Left ventricle myocardium inferior (tissue), 1 donor: ENCODE measurements at regions not wholly inside any gene's neighbourhood (a gene's known extent, or its start where the extent isn't known, plus 50 kb on each side); places are given as distances from the start of the nearest gene placed in this dataset.

Experiments
- DNase-seq: peaks from one replicate; pipeline ENCODE4 v3.0.0-alpha.2; 2020
- H3K27ac ChIP-seq: fragments of 200-600 bp; replicated peaks from 2 replicates; pipeline ENCODE4 v1.8.0; 2021
- H3K27me3 ChIP-seq: fragments of 200-600 bp; 2 replicates; pipeline ENCODE4 v1.8.0; 2021; ENCODE audit warnings: low read depth
- H3K36me3 ChIP-seq: fragments of 200-600 bp; 2 replicates; pipeline ENCODE4 v1.8.0; 2021
- H3K4me1 ChIP-seq: fragments of 200-600 bp; 2 replicates; pipeline ENCODE4 v1.8.0; 2021
- H3K4me3 ChIP-seq: fragments of 200-600 bp; 2 replicates; pipeline ENCODE4 v1.8.0; 2021; ENCODE audit warnings: mild to moderate bottlenecking, moderate library complexity
- H3K9me3 ChIP-seq: fragments of 200-600 bp; replicated peaks from 2 replicates; pipeline ENCODE4 v1.8.0; 2021
- intact Hi-C: fragments of 100-400 bp; cut with micrococcal nuclease; formaldehyde crosslinking; loops from one replicate; pipeline ENCODE4 v1.11.0; 2022
- TF ChIP-seq, protein P1 (sequence below): fragments of 200-600 bp; IDR thresholded peaks from 2 replicates; pipeline ENCODE4 v1.8.0; 2021; ENCODE audit warnings: antibody characterized with exemption, mild to moderate bottlenecking, borderline replicate concordance
- donor health status: DM: no; HTN: yes; CAD: no; lungs with severe emphysema.

DNA sequence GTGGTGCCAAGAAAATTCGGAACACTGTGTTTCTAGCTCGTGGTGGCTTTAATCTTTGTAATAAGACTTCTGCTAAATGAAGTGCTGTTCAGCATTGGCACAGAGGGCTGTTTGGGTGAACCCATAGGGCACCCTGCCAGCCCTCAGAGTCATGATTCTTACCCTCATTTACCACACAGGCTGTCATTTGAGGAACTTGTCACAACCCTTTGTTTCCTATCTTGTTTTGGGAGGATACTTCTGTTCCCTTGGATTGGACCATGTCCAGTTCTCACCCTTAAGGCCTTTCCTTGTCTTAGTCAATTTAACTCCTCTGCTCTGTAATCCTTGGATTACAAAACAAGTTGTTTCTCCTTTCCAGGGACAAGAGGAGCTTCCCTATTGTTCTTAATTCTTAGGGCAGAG is 225.7 kb downstream of the MTX2 start:
- Histone ChIP-seq H3K9me3 (no peaks in the 10 kb centered on the region), H3K27ac (peak overlapping the region; percentile 61), H3K27me3 (peaks cover 9% of the 10 kb centered on the region), H3K4me3 (no peak overlapping the region), H3K4me1 (peaks cover 38% of the 10 kb centered on the region), H3K36me3 (no peaks in the 10 kb centered on the region)
- DNase-seq: peak; percentile 49
- TF ChIP-seq, protein P1, sequence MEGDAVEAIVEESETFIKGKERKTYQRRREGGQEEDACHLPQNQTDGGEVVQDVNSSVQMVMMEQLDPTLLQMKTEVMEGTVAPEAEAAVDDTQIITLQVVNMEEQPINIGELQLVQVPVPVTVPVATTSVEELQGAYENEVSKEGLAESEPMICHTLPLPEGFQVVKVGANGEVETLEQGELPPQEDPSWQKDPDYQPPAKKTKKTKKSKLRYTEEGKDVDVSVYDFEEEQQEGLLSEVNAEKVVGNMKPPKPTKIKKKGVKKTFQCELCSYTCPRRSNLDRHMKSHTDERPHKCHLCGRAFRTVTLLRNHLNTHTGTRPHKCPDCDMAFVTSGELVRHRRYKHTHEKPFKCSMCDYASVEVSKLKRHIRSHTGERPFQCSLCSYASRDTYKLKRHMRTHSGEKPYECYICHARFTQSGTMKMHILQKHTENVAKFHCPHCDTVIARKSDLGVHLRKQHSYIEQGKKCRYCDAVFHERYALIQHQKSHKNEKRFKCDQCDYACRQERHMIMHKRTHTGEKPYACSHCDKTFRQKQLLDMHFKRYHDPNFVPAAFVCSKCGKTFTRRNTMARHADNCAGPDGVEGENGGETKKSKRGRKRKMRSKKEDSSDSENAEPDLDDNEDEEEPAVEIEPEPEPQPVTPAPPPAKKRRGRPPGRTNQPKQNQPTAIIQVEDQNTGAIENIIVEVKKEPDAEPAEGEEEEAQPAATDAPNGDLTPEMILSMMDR: no peak
- intact Hi-C loops: no loop called here

GRCh38 chr2:176495826-176496225 is 226.6 kb downstream of the MTX2 start:
- H3K36me3 ChIP-seq: no peaks in the 10 kb centered on the region
- H3K27ac ChIP-seq: peak overlapping the region; percentile 61
- H3K4me1 ChIP-seq: peaks cover 38% of the 10 kb centered on the region
- intact Hi-C loops: no loop called here
- TF ChIP-seq, protein P1: no peak
- H3K27me3 ChIP-seq: peaks cover under 1% of the 10 kb centered on the region
- no peak overlapping the region for H3K4me3 ChIP-seq
- DNase-seq: no peak
- no peaks in the 10 kb centered on the region for H3K9me3 ChIP-seq

DNA sequence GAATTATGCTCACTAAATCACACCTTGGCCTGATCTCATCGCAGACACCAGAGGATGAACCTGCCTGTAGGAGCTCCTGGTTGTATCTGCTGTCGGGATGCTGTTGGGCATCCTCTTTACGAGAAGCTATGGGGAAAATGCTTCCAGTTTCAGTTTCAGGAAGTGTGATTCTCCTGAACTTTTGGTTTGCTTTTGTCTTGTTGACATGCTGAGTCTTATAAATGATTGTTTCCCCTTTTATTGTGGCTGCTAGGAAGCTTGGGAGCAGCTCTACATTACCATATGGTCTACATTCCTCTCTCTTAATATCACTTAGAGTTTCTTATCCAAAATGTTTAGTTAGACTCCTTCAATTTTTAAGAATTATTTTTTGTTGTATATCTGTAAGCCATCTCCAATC is 227.5 kb downstream of the MTX2 start:
- H3K9me3 ChIP-seq: no peaks in the 10 kb centered on the region
- TF ChIP-seq, protein P1: no peak
- H3K27ac ChIP-seq: no peak overlapping the region
- H3K27me3 ChIP-seq: peaks cover 4% of the 10 kb centered on the region
- no peak for DNase-seq
- no peaks in the 10 kb centered on the region for H3K36me3 ChIP-seq
- peaks cover 38% of the 10 kb centered on the region for H3K4me1 ChIP-seq
- intact Hi-C loops: no loop called here
- no peak overlapping the region for H3K4me3 ChIP-seq

DNA sequence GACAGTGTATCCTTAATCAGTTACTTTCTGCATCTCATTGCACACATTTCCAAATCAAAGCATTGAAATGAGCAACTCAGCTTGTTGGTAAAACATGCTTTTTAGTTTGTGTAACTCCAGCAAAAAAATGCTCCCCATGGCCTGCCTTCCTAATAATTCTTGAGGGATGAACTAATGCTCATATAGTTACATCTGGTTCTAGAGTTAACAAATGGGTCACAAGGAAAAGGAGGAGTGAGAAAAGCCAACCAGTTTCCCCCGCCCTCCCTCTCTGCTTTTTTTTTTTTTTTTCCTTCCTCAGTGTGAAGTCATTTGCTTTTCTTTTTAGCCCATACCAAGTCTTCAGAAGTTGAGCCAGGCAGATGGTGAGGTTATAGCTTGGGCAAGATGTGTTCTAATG is 231.7 kb downstream of the MTX2 start:
- Histone ChIP-seq H3K27me3 (peaks cover 19% of the 10 kb centered on the region), H3K9me3 (no peaks in the 10 kb centered on the region), H3K4me3 (no peak overlapping the region), H3K36me3 (no peaks in the 10 kb centered on the region), H3K27ac (no peak overlapping the region), H3K4me1 (peaks cover 13% of the 10 kb centered on the region)
- DNase-seq: no peak
- intact Hi-C loops: no loop called here
- TF ChIP-seq, protein P1: no peak

DNA sequence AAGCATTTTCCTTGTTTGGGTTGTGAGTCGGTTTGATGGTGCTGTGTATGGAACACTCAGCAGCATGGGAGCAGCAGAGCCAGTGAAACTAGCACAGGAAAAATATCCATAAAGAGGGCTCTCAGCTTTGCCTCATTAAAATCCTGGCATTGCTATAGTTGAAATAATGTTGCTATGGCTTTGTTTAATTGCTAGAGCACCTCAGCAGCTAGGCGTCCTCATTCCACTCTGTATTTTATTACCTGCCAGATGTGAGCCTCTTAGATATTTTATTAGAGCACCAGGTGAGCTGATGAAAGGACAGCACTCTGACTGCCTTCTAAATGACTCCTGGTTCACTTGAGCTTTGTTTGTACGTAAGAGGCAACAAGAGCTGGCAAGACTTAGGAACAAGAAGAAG is 232.4 kb downstream of the MTX2 start:
- H3K27me3 ChIP-seq: peaks cover 19% of the 10 kb centered on the region
- no peaks in the 10 kb centered on the region for H3K36me3 ChIP-seq
- DNase-seq: no peak
- TF ChIP-seq, protein P1: no peak
- H3K9me3 ChIP-seq: no peaks in the 10 kb centered on the region
- intact Hi-C loops: no loop called here
- no peak overlapping the region for H3K27ac ChIP-seq
- no peak overlapping the region for H3K4me3 ChIP-seq
- peaks cover 5% of the 10 kb centered on the region for H3K4me1 ChIP-seq

DNA sequence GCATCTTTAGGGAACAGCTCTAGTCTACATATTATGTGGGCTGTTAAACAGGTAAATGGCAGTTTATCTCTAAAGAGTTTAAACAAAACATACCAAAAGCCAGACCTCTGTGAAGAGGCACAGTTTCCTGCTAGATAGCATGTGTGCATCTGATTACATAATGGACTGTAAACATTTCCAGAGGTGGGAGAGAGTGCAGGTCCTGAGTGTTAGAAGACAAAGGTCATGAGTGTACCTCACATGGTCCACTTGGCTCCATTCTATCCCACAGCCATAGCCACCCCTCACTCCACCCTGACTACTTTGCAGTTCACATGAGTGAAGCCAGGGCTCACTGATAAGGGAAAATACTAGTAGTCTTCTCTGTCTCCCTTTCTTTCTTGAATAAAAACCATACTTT is 233.4 kb downstream of the MTX2 start:
- Histone ChIP-seq H3K4me1 (peaks cover 5% of the 10 kb centered on the region), H3K27ac (no peak overlapping the region), H3K9me3 (no peaks in the 10 kb centered on the region), H3K27me3 (peaks cover 19% of the 10 kb centered on the region), H3K4me3 (no peak overlapping the region), H3K36me3 (no peaks in the 10 kb centered on the region)
- DNase-seq: no peak
- intact Hi-C loops: no loop called here
- TF ChIP-seq, protein P1: no peak
